MCF 10A (cell line): ENCODE measurements at regions not wholly inside any gene's neighbourhood (a gene's known extent, or its start where the extent isn't known, plus 50 kb on each side); places are given as distances from the start of the nearest gene placed in this dataset.
A peak's percentile ranks its signal among the peaks of the same experiment; 100 is the strongest.

Experiments
- BruUV-seq: library from RNA; stranded (reverse); fragments of 400-500 nt; replicated peaks from 2 replicates; lab custom pipeline; 2021; lab: Mats Ljungman, UMichigan
- CTCF ChIA-PET: fragments of 300-600 bp; sonication (Branson Sonifier 250); formaldehyde crosslinking; extraction: SDS; loops from one replicate; lab custom pipeline; 2021; ENCODE audit warnings: antibody characterized with exemption, inconsistent platforms; lab: Yijun Ruan, JAX
- POLR2A ChIA-PET: fragments of 300-600, 350-650 bp; sonication (Branson Sonifier 250); formaldehyde crosslinking; extraction: SDS; loops from one replicate; lab custom pipeline; 2020; ENCODE audit warnings: antibody characterized with exemption, inconsistent platforms; lab: Yijun Ruan, JAX
- DNase-seq: peaks from one replicate; pipeline ENCODE4 v3.0.0-alpha.2; 2018; ENCODE audit not compliant: unreplicated experiment
- H3K27ac Mint-ChIP-seq: one replicate; pipeline ENCODE4 v1.8.0; 2022; ENCODE audit warnings: mild to moderate bottlenecking, low read depth, mixed read lengths; ENCODE audit not compliant: unreplicated experiment
- H3K27me3 Mint-ChIP-seq: one replicate; pipeline ENCODE4 v1.8.0; 2022; ENCODE audit warnings: mixed read lengths; ENCODE audit not compliant: insufficient read depth, unreplicated experiment
- H3K36me3 Mint-ChIP-seq: one replicate; pipeline ENCODE4 v1.8.0; 2022; ENCODE audit warnings: mild to moderate bottlenecking, moderate library complexity, mixed read lengths; ENCODE audit not compliant: insufficient read depth, unreplicated experiment
- H3K4me1 Mint-ChIP-seq: one replicate; pipeline ENCODE4 v1.8.0; 2022; ENCODE audit warnings: mixed read lengths; ENCODE audit not compliant: insufficient read depth, unreplicated experiment
- H3K4me3 Mint-ChIP-seq: one replicate; pipeline ENCODE4 v1.8.0; 2022; ENCODE audit warnings: mild to moderate bottlenecking, moderate library complexity, mixed read lengths; ENCODE audit not compliant: unreplicated experiment
- H3K9me3 Mint-ChIP-seq: one replicate; pipeline ENCODE4 v1.8.0; 2022; ENCODE audit warnings: mixed read lengths; ENCODE audit not compliant: unreplicated experiment
- CTCF ChIP-seq: fragments of 200-600 bp; IDR thresholded peaks from one replicate; pipeline ENCODE4 v1.8.0; 2022; ENCODE audit warnings: antibody characterized with exemption, mild to moderate bottlenecking; ENCODE audit not compliant: unreplicated experiment
- intact Hi-C: fragments of 100-400 bp; cut with micrococcal nuclease; formaldehyde crosslinking; loops from 2 replicates; pipeline ENCODE4 v1.14.1; 2022

- no peak for DNase-seq
- BruUV-seq, result no TSS peak
- TF ChIP-seq CTCF, result no peak
- Mint-ChIP-seq H3K27me3 (no peaks in the 10 kb centered on the region), H3K27ac (no peak overlapping the region), H3K36me3 (no peaks in the 10 kb centered on the region), H3K9me3 (no peaks in the 10 kb centered on the region), H3K4me1 (peaks cover 6% of the 10 kb centered on the region), H3K4me3 (no peak overlapping the region)
- intact Hi-C loops, result no loop called here
- POLR2A ChIA-PET, result no interaction called here
- CTCF ChIA-PET, result interaction anchor here (0.6 kb wide), 1 partner anchor 64 kb away, joined by 3 read pairs; no protein-coding TSS in a partner anchor
These were observed 158.8 kb downstream of the CEP120 start for GRCh38 chr5:123264394-123264793.

- Mint-ChIP-seq H3K4me3 (no peak overlapping the region), H3K27me3 (no peaks in the 10 kb centered on the region), H3K27ac (no peak overlapping the region), H3K4me1 (peaks cover 6% of the 10 kb centered on the region), H3K9me3 (no peaks in the 10 kb centered on the region), H3K36me3 (no peaks in the 10 kb centered on the region)
- no TSS peak for BruUV-seq
- no peak for DNase-seq
- POLR2A ChIA-PET, result interaction anchor here (0.6 kb wide), 1 partner anchor 19 kb away, joined by 3 read pairs; no protein-coding TSS in a partner anchor
- CTCF ChIA-PET, result interaction anchor here (0.6 kb wide), 1 partner anchor 65 kb away, joined by 3 read pairs; no protein-coding TSS in a partner anchor
- no peak for TF ChIP-seq CTCF
- intact Hi-C loops, result no loop called here
These were observed 159.3 kb downstream of the CEP120 start for GRCh38 chr5:123263859-123264258.

DNA sequence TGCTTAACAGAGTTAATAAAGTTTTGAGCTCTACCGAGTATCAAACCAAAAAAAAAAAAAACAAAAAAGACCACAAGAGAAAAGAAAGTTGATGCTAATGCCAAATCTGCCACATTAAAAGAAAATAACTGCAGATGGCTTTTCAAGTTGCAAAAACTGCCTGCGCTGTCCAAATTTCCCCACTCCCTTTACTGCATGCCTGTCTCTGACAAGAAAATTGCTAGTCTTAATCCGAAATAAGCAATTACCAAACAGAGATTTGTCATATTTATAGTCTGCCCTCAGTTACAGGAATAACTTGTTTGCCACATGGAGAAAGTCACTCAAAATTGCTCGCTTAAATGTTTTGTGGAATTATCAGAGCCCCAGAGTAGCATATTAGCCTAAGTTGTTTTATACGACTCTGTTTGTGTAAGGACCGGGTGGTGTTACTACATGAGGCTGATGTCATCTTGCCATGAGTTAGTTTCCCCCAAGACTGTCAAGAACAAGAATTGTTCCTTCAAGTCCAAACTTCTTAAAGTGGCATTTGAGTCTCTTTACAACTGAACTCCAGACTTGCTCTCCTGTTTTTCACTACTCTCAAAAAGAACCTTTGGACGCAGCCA lies 160.9 kb downstream of the CEP120 start:
- Mint-ChIP-seq H3K4me3 (no peak overlapping the region), H3K4me1 (peaks cover 6% of the 10 kb centered on the region), H3K27ac (no peak overlapping the region), H3K9me3 (peaks cover 8% of the 10 kb centered on the region), H3K27me3 (no peaks in the 10 kb centered on the region), H3K36me3 (no peaks in the 10 kb centered on the region)
- no peak for DNase-seq
- intact Hi-C loops, result no loop called here
- TF ChIP-seq CTCF, result no peak
- ChIA-PET CTCF (no interaction called here), POLR2A (no interaction called here)
- BruUV-seq, result no TSS peak

DNA sequence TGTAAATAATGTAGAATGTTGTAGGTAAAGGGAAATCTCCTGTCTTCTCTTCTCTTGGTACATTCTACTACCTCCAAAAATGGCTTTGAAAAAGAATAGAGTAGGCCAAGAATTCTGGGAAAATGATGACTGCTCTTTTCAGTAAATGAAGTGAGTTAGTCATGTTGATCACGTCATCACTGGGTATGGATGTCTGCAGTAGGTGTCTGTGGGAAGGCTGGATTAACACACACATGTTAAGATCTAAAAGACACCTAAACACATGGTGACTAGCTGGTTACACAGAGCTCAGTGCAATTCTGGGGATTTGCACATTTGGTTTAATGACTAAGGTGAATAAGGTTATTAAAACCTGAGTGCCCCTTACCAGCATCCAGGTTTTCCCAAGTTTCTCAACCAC lies 161.5 kb downstream of the CEP120 start:
- POLR2A ChIA-PET, result no interaction called here
- no peak for TF ChIP-seq CTCF
- Mint-ChIP-seq H3K9me3 (peaks cover 8% of the 10 kb centered on the region), H3K36me3 (no peaks in the 10 kb centered on the region), H3K4me3 (no peak overlapping the region), H3K4me1 (peaks cover 6% of the 10 kb centered on the region), H3K27ac (no peak overlapping the region), H3K27me3 (no peaks in the 10 kb centered on the region)
- BruUV-seq, result no TSS peak
- intact Hi-C loops, result no loop called here
- CTCF ChIA-PET, result no interaction called here
- peak; percentile 56 for DNase-seq
